ENCODE measurements at regions not wholly inside any gene's neighbourhood (a gene's known extent, or its start where the extent isn't known, plus 50 kb on each side); places are given as distances from the start of the nearest gene placed in this dataset.

DNA sequence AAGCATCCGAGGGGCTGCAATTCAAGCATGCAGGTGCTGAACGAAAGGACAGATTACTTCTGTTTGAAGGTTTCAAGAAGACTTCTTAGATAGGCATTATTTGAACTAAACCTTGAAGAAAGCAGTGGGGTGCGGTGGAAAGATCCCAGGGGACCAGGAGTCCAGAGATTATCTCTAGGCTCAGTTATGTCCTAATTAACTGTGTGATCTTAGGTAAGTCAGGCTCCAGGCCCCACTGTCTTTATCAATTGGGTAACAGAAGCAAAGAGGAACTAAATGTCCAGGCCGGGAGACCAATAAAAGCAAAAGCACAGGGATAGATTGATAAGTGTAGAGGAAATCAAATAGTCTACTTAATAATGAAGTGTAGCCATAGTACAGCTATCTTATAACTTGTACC, 72.9 kb upstream of the CDC42BPA start:
- Histone ChIP-seq H3K4me1 (no peaks in the 10 kb centered on the region), H3K4me3 (no peak overlapping the region), H3K9me3 (no peaks in the 10 kb centered on the region), H3K27ac (no peak overlapping the region), H3K27me3 (replicated peaks in 1 of 7) (no peaks in the 10 kb centered on the region), H3K36me3 (no peaks in the 10 kb centered on the region)
- TF ChIP-seq, protein P1, sequence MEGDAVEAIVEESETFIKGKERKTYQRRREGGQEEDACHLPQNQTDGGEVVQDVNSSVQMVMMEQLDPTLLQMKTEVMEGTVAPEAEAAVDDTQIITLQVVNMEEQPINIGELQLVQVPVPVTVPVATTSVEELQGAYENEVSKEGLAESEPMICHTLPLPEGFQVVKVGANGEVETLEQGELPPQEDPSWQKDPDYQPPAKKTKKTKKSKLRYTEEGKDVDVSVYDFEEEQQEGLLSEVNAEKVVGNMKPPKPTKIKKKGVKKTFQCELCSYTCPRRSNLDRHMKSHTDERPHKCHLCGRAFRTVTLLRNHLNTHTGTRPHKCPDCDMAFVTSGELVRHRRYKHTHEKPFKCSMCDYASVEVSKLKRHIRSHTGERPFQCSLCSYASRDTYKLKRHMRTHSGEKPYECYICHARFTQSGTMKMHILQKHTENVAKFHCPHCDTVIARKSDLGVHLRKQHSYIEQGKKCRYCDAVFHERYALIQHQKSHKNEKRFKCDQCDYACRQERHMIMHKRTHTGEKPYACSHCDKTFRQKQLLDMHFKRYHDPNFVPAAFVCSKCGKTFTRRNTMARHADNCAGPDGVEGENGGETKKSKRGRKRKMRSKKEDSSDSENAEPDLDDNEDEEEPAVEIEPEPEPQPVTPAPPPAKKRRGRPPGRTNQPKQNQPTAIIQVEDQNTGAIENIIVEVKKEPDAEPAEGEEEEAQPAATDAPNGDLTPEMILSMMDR (IDR thresholded peaks at IDR 0.05 in 8 of 11, conservative IDR thresholded peaks at IDR 0.05 in 3 of 11) = no peak
- TF ChIP-seq POLR2AphosphoS5 (IDR thresholded peaks at IDR 0.05) = no peak
- TF ChIP-seq POLR2A (IDR thresholded peaks at IDR 0.05) = no peak
- 76 to 90% (median 83%) methylated on average over 4 of the region's 4 CpGs for WGBS, 5 donors
- intact Hi-C loops (cut with DNase I; ENCODE audit: low total_unique reads) = no loop called here
- no peak for DNase-seq

DNA sequence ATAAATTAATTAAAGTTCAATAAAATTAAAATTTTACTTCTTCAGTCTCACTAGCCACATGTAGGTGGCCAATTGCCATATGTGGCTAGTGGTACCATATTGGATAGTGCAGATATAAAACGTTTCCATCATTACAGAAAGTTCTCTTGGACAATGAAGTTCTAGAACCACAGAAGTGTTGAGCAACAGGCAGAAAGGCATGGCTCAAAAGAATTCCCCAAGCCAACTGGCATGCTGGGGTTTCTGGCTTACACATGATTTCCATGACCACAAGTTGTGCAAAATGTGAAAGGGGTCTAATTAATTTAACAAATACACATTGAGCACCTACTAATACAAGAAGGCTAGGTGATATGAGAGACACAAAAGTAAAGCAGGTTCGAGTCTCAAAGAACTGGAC, 72.2 kb upstream of the CDC42BPA start:
- Histone ChIP-seq H3K27me3 (replicated peaks in 1 of 7) (no peaks in the 10 kb centered on the region), H3K4me1 (no peaks in the 10 kb centered on the region), H3K4me3 (no peak overlapping the region), H3K27ac (no peak overlapping the region), H3K9me3 (no peaks in the 10 kb centered on the region), H3K36me3 (no peaks in the 10 kb centered on the region)
- 61 to 85% (median 66%) methylated on average over 2 of the region's 2 CpGs for WGBS, 5 donors
- TF ChIP-seq POLR2AphosphoS5 (IDR thresholded peaks at IDR 0.05) = no peak
- no peak for TF ChIP-seq POLR2A (IDR thresholded peaks at IDR 0.05)
- TF ChIP-seq, protein P1 (IDR thresholded peaks at IDR 0.05 in 8 of 11, conservative IDR thresholded peaks at IDR 0.05 in 3 of 11) = no peak
- intact Hi-C loops (cut with DNase I; ENCODE audit: low total_unique reads) = no loop called here
- no peak for DNase-seq

DNA sequence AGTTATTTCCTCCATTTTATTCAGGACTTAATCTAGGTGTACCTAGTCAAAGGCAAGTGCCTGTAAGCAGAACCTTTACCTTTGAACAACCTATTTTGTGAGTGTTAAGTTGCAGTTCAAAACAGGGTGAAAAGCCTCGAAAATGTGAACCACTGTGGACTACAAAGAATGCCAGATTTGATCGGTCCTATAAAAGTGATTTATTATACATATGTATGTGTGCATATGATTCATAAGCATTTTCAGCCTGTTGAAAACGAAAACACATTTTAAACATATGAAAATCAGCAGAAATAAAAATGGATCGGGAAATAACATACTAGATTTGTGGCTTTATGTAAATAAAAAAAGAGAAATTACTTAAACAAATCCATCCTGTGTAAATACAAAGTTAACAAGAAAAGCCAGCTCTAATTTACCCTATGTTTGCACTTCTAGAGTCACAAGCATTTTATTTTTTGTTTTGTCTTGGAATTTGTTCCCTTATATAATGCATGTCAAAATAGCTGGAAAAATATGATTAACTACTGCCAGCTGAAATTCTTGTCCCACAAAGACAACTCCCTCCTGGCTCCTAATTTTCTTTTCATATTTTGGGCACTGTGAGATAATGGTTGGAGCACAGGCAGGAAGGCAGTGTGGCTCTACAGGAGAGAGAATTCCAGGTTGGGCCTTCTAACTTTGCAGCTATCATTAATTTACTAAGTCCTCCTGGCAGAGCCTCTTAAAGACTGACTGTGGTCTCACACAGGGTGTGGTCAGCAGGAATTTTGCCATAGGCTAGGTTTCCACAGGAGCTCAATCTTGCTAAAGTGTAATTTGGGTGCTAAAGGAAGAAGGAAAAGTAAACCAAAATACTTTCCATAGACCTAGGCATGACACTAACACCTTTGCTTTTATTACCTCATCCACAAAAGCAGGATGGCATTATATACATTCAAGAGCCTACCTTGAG, 70.2 kb upstream of the CDC42BPA start:
- no peak for TF ChIP-seq POLR2AphosphoS5 (IDR thresholded peaks at IDR 0.05)
- TF ChIP-seq, protein P1 (IDR thresholded peaks at IDR 0.05 in 8 of 11, conservative IDR thresholded peaks at IDR 0.05 in 3 of 11) = no peak
- no peak for TF ChIP-seq POLR2A (IDR thresholded peaks at IDR 0.05)
- H3K27me3 ChIP-seq (replicated peaks in 1 of 7) = no peaks in the 10 kb centered on the region
- H3K27ac ChIP-seq = no peak overlapping the region
- H3K4me1 ChIP-seq = no peaks in the 10 kb centered on the region
- WGBS, 5 donors = 64 to 84% (median 69%) methylated on average over 4 of the region's 4 CpGs
- no peaks in the 10 kb centered on the region for H3K9me3 ChIP-seq
- H3K4me3 ChIP-seq = no peak overlapping the region
- no peaks in the 10 kb centered on the region for H3K36me3 ChIP-seq
- intact Hi-C loops (cut with DNase I; ENCODE audit: low total_unique reads) = no loop called here
- DNase-seq = no peak

DNA sequence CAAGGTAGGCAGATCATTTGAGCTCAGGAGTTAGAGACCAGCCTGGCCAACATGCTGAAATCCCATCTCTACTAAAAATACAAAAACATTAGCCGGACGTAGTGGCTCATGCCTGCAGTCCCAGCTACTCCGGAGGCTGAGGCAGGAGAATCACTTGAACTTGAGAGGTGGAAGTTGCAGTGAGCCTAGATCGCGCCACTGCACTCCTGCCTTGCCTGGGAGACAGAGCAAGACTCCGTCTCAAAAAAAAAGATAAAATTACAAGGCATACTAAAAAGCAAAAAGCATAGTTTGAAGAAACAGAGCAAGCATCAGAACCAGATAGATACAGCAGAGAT, 61.2 kb upstream of the CDC42BPA start:
- Histone ChIP-seq H3K27me3 (replicated peaks in 1 of 7) (no peaks in the 10 kb centered on the region), H3K36me3 (no peaks in the 10 kb centered on the region), H3K9me3 (no peaks in the 10 kb centered on the region), H3K4me1 (no peaks in the 10 kb centered on the region), H3K4me3 (no peak overlapping the region), H3K27ac (no peak overlapping the region)
- intact Hi-C loops (cut with DNase I; ENCODE audit: low total_unique reads) = no loop called here
- 92 to 98% (median 96%) methylated on average over 6 of the region's 6 CpGs for WGBS, 5 donors
- DNase-seq = no peak
- TF ChIP-seq POLR2AphosphoS5 (IDR thresholded peaks at IDR 0.05) = no peak
- TF ChIP-seq, protein P1 (IDR thresholded peaks at IDR 0.05 in 8 of 11, conservative IDR thresholded peaks at IDR 0.05 in 3 of 11) = no peak
- TF ChIP-seq POLR2A (IDR thresholded peaks at IDR 0.05) = no peak
